GM12891 (cell line): ENCODE measurements at regions not wholly inside any gene's neighbourhood (a gene's known extent, or its start where the extent isn't known, plus 50 kb on each side); places are given as distances from the start of the nearest gene placed in this dataset.
"Not testable (repeated sequence)": the region's sequence is repeated elsewhere in the genome, so short reads cannot be mapped to it uniquely, and the experiment has no call there.

Experiments used
- POLR2A ChIP-seq: IDR thresholded peaks from 2 replicates; pipeline ENCODE4 v1.6.1; 2011; ENCODE audit warnings: low read depth, low read length, control low read depth
- TAF1 ChIP-seq: IDR thresholded peaks from 2 replicates; pipeline ENCODE4 v1.6.1; 2011; ENCODE audit warnings: low read depth, low read length, control low read depth

GRCh38 chr10:32208005-32208404 is 139.0 kb downstream of the EPC1 start:
- not testable (repeated sequence) for TF ChIP-seq TAF1, POLR2A
